Duodenal mucosa (tissue), 2 donors: ENCODE measurements at regions not wholly inside any gene's neighbourhood (a gene's known extent, or its start where the extent isn't known, plus 50 kb on each side); places are given as distances from the start of the nearest gene placed in this dataset.
A peak's percentile ranks its signal among the peaks of the same experiment; 100 is the strongest.

Experiments
- H3K27ac ChIP-seq: one replicate; pipeline ENCODE4 v1.7.0; 2013; ENCODE audit warnings: low read depth, low read length
- H3K27me3 ChIP-seq, 2 donors: one replicate each; pipeline ENCODE4 v1.7.0; 2013; ENCODE audit warnings: low read length in 2 of 2, control low read depth in 1 of 2; ENCODE audit not compliant: insufficient read depth in 2 of 2, control insufficient read depth in 1 of 2
- H3K36me3 ChIP-seq, 2 donors: one replicate each; pipeline ENCODE4 v1.7.0; 2013; ENCODE audit warnings: low read length in 2 of 2, control low read depth in 1 of 2; ENCODE audit not compliant: insufficient read depth in 2 of 2, control insufficient read depth in 1 of 2
- H3K4me1 ChIP-seq, 2 donors: one replicate each; pipeline ENCODE4 v1.7.0; 2013; ENCODE audit warnings: low read length in 2 of 2, control low read depth in 1 of 2; ENCODE audit not compliant: insufficient read depth in 2 of 2, control insufficient read depth in 1 of 2
- H3K4me3 ChIP-seq, 2 donors: one replicate each; pipeline ENCODE4 v1.7.0; 2013; ENCODE audit warnings: low read length in 2 of 2, low read depth in 1 of 2
- H3K9ac ChIP-seq, 2 donors: one replicate each; pipeline ENCODE4 v1.7.0; 2013; ENCODE audit warnings: low read length in 2 of 2, low read depth in 1 of 2
- H3K9me3 ChIP-seq, 2 donors: one replicate each; pipeline ENCODE4 v1.7.0; 2013; ENCODE audit warnings: low read length in 2 of 2, control low read depth in 1 of 2; ENCODE audit not compliant: control insufficient read depth in 1 of 2

DNA sequence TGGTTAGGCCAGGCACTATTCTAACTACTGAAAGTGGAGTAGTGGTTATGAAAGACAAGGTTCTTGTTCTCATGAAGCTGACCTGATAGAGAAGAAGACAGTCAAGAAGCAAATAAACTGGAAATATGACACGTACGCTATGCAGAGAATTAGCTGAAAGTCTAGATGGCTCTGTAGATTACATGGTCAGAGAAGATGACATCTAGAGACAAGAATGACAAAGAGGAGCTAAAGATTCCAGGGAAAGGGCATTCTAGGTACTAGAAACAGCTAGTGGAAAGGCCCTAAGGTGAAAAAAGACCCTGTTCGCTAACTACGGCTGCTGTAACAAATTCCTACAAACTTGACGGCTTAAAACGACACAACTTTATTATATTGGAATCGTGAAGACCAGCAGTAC is 68.0 kb upstream of the NRIP1 start:
- Histone ChIP-seq H3K4me3 (no peak overlapping the region), H3K27me3 (no peaks in the 10 kb centered on the region), H3K27ac (no peak overlapping the region), H3K4me1 (peaks cover 18 to 34% of the 10 kb centered on the region in 2 donors), H3K9me3 (no peaks in the 10 kb centered on the region), H3K9ac (no peak overlapping the region), H3K36me3 (no peaks in the 10 kb centered on the region)

DNA sequence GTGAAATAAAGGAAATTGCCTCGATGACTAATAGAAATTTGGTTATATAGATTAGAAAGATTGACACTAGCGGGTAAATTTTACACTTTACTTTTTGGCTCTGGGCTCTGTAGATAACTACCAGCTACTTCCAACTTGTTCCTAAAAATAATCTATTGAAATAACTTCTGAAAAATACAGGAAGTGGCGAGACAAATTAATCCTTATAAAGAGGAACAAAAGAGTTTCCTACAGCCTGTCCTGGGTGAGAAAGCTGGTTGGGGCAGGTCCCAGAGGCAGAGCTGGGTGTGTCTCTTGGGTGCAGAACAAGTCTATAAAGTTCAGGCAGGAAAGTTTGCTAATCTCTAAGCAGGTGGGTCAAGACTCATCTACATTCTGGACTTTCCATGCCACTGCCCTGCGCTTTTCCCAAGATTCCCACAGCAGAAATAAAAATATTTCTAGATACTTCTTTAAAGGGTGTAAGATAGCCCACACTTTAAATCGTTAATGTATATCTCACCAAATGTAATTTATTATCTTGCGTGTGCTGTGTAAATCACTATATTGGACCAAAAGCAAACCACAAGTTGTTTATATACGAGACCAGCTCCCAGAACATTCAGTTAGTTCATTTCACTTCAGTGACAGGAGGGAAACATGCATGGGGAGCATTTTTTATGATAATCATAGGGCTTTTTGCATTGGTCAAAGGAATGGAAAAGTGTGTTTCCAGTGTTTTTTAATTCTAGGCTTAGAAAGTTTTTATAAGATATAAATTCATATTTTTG is 70.1 kb upstream of the NRIP1 start:
- H3K27me3 ChIP-seq, result no peaks in the 10 kb centered on the region

DNA sequence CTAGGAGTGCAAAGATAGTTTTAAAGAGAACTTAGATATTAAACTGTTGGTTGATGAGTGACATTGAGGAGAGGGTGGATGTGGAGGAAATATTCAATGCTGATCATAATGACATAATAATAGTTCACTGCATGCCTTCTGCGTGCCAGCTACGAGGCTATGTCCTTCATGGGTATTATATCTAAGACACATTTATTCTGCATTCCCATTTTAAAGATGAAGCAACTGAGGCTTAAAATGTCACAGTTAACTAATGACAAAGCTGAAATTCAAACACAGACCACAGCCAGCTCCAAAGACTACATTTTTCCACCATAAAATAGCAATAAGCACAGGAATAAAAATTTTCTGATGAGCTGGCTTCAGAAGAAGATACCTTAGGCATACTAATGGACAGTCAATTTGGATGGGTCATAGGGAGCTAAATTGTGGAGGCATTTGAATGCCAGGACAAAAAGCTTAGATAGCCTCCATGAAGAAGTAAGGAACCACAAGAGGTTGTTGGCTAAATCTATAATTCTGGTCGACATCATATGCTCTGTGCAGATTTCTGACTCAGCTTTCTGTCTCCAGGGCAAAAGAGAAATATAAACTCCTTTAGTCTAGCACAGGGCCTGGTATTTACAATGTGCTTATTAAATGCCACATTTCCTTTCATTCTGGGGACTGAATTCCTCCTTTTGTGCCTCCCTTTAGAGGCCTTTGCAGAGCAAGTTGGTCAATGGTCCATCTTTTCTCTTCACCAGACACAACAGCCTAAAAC is 71.2 kb upstream of the NRIP1 start:
- Histone ChIP-seq H3K9ac (no peak overlapping the region), H3K27ac (no peak overlapping the region), H3K4me3 (no peak overlapping the region), H3K9me3 (no peaks in the 10 kb centered on the region), H3K36me3 (no peaks in the 10 kb centered on the region), H3K4me1 (peaks cover 44 to 54% of the 10 kb centered on the region in 2 donors), H3K27me3 (no peaks in the 10 kb centered on the region)

More for the DNA sequence above, 70.1 kb upstream of the NRIP1 start:
- no peaks in the 10 kb centered on the region for H3K9me3 ChIP-seq
- no peaks in the 10 kb centered on the region for H3K36me3 ChIP-seq
- no peak overlapping the region for H3K9ac ChIP-seq
- H3K4me1 ChIP-seq, result peaks cover 35 to 44% of the 10 kb centered on the region in 2 donors
- H3K27ac ChIP-seq, result no peak overlapping the region
- H3K4me3 ChIP-seq, result peak overlapping the region in 1 of 2 donors; percentile 10

DNA sequence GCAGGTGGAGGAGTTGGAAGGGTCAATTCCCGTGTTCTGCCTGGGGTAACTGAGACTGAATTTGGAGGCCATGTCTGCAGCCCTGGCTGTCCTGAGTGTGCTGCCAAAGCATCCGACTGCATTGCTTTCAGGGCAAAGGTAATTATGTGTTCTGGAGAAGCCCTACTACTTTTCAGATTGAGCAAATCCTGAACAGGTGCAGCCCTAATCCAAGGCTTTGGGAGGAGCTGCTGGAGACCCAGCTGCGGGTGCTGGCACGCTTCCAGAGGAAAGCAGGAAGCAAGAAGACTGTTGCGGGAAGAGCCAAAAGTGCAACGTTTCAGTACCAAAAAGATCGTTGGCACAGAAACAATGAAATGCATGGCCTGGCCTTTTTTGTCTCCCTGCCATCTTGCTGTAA is 73.7 kb upstream of the NRIP1 start:
- H3K9me3 ChIP-seq, result no peaks in the 10 kb centered on the region
- H3K9ac ChIP-seq, result no peak overlapping the region
- H3K4me1 ChIP-seq, result peaks cover 55 to 70% of the 10 kb centered on the region in 2 donors
- no peak overlapping the region for H3K27ac ChIP-seq
- H3K27me3 ChIP-seq, result no peaks in the 10 kb centered on the region
- no peaks in the 10 kb centered on the region for H3K36me3 ChIP-seq
- peak overlapping the region; percentile 3 to 15 for H3K4me3 ChIP-seq

DNA sequence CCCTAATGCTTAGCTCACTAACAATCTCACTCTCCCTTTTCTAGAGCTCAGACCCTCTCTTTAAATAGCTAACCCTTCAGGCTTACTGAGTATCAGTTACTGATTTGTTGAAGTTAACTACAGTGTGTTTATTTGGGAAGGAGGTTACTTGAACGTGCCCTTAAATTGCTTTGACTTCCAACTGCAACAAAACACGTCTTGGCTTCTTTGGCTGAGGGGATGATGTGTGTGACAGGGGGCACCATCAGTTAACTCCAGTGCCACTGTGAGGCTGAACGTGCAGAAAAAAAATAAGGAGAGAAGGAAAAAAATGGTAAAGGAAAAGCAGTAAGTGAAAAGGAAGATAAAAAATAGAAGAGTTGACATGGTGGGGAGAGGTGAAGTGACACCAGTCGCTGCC is 75.1 kb upstream of the NRIP1 start:
- Histone ChIP-seq H3K9ac (no peak overlapping the region), H3K9me3 (no peaks in the 10 kb centered on the region), H3K27ac (peak overlapping the region; percentile 34), H3K4me1 (peaks cover 45 to 59% of the 10 kb centered on the region in 2 donors), H3K36me3 (no peaks in the 10 kb centered on the region), H3K4me3 (peak overlapping the region; percentile 46 to 48), H3K27me3 (no peaks in the 10 kb centered on the region)

DNA sequence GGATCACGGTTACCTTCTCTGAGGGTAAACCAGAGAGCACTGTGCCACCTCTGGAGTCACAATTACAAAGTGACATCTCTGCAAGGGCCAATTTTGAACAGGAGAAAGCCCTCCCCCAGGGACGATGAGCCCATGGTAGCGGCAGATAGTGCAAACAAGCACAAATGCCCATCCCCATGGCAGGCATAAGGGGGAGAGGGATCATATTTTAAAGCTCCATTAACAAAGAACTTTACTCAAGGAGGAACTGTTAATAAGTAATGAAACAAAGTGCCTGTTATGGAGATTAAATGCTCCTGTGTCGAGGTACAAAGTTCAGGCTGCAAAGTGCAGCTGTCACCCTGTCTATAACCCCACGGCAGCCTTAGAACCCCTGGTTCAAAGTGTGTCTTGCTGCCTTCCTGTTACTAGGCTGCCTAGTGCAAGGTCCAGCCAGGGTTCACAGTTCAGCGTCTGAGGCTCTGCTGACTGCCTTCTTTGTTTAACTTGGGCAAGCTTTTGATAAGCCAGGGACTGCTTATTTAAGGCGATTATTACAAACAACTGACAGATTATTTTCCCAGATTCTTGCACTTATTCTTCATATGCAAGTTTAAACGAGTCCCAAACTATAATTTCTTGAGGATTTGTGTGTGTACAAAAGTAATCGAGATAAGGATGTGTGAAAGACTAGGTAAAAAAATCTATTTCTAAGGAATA is 75.7 kb upstream of the NRIP1 start:
- H3K4me3 ChIP-seq, result peak overlapping the region; percentile 48
- peak overlapping the region in 1 of 2 donors; percentile 16 for H3K9ac ChIP-seq
- no peaks in the 10 kb centered on the region for H3K27me3 ChIP-seq
- no peaks in the 10 kb centered on the region for H3K9me3 ChIP-seq
- H3K27ac ChIP-seq, result peak overlapping the region; percentile 34
- peaks cover 45 to 55% of the 10 kb centered on the region in 2 donors for H3K4me1 ChIP-seq
- H3K36me3 ChIP-seq, result no peaks in the 10 kb centered on the region

DNA sequence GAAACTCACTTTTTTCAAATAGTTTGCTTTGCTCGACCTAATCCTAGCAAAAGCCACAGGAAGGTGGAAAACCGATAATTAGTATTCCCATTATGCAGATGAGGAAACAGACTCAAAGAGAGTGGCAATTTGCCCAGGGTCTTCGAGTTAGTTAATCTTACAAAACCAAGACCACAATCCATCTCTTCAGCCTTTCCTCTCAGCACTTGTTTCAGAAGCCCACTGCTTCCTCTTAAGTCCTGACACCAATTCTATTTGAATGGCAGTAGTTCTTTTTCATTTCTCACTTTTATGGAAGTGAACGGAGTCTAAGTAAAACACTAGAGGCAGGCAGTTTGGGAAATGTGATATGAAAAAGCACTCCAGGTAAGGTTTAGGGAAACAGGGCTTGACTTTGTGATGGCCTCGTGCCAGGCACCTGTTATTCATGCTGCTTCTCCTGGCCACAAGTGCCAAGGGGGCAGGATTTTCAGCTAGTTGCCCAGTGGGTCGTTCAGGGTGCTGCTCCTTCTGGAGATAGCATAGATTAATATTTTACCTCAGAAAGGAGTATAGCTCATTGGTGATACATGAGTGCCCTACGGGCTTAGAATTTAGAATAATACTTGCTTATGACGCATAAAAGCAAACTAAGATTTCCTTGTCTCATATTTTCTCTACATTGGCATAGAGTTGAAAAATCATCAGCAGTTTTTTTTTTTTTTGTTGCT is 76.6 kb upstream of the NRIP1 start:
- Histone ChIP-seq H3K27ac (peak overlapping the region; percentile 3), H3K4me3 (peak overlapping the region; percentile 44 to 48), H3K9ac (no peak overlapping the region), H3K9me3 (no peaks in the 10 kb centered on the region), H3K27me3 (no peaks in the 10 kb centered on the region), H3K36me3 (no peaks in the 10 kb centered on the region), H3K4me1 (peaks cover 45% of the 10 kb centered on the region in 2 donors)

DNA sequence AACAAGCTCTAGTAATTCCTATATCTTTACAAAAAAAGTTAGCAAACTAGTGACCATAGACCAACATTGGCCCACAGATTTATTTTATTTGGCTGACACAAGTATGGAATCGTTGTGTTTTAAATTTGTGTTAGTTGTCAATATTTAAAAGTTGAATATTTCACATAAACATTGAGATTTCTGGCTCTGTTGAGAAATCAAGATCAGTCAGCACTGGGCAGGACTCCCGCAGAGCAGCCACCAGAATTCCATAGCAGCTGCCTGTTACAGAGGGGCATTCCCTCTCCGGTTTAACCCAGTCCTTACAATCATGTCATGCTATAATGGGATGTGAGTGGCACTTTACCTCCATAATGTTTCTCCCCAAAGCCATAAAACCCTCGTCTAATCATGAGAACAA is 79.2 kb upstream of the NRIP1 start:
- H3K36me3 ChIP-seq, result no peaks in the 10 kb centered on the region
- no peaks in the 10 kb centered on the region for H3K27me3 ChIP-seq
- peaks cover 28 to 35% of the 10 kb centered on the region in 2 donors for H3K4me1 ChIP-seq
- no peak overlapping the region for H3K27ac ChIP-seq
- H3K4me3 ChIP-seq, result no peak overlapping the region
- H3K9ac ChIP-seq, result no peak overlapping the region
- H3K9me3 ChIP-seq, result no peaks in the 10 kb centered on the region

DNA sequence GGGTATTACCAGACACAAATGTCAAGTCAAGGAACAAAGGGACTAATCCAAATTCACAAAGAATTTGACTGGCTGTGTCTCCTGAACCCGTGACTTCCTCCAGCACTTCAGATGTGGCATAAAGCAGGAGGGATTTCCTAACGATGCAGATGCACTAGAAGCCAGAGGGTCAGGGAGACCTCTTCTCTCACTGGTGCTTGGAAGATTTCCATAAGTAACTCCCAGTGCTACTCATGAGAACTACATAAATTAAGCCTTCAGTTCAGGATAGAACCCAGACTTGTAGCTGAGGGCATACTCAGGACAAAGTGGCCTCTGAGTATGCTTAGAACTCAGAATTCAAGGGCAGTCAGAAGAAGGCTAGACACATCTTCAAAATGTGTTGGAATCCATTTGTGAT is 83.6 kb upstream of the NRIP1 start:
- Histone ChIP-seq H3K27me3 (no peaks in the 10 kb centered on the region), H3K27ac (no peak overlapping the region), H3K9me3 (no peaks in the 10 kb centered on the region), H3K36me3 (no peaks in the 10 kb centered on the region), H3K9ac (no peak overlapping the region), H3K4me1 (peaks cover 5 to 6% of the 10 kb centered on the region in 2 donors), H3K4me3 (no peak overlapping the region)
